ENCODE measurements at regions not wholly inside any gene's neighbourhood (a gene's known extent, or its start where the extent isn't known, plus 50 kb on each side); places are given as distances from the start of the nearest gene placed in this dataset.
"Not testable (repeated sequence)": the region's sequence is repeated elsewhere in the genome, so short reads cannot be mapped to it uniquely, and the experiment has no call there.

DNA sequence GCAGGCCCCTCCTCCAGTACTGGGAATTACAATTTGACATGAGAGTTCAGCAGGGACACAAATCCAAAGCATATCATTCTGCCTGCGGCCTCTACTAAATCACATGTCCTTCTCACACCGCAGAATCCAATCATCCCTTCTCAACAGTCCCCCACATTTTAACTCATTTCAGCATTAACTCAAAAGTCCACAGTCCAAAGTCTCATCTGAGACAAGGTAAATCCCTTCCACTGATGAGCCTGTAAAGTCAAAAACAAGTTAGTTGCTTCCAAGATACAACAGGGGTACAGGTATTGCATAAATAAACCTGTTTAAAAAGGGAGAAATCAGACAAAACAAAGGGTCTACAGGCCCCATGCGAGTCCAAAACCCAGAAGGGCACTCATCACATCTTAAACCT, 64.0 kb downstream of the EBNA1BP2 start:
- DNase-seq (ENCODE audit: low spot score) = no peak

DNA sequence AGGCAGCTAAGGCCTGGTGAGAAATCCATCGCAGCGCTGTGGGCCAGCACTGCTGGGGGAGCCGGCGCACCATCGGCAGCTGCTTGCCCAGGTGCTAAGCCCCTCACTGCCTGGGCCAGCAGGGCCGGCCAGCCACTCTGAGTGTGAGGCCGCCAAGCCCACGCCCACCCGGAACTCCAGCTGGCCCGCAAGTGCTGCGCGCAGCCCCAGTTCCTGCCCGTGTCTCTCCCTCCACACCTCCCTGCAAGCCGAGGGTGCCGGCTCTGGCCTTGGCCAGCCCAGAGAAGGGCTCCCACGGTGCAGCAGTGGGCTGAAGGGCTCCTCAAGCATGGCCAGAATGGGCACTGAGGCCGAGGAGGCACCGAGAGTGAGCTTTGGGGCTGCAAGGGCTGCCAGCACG, 64.4 kb downstream of the EBNA1BP2 start:
- DNase-seq (ENCODE audit: low spot score) = no peak

DNA sequence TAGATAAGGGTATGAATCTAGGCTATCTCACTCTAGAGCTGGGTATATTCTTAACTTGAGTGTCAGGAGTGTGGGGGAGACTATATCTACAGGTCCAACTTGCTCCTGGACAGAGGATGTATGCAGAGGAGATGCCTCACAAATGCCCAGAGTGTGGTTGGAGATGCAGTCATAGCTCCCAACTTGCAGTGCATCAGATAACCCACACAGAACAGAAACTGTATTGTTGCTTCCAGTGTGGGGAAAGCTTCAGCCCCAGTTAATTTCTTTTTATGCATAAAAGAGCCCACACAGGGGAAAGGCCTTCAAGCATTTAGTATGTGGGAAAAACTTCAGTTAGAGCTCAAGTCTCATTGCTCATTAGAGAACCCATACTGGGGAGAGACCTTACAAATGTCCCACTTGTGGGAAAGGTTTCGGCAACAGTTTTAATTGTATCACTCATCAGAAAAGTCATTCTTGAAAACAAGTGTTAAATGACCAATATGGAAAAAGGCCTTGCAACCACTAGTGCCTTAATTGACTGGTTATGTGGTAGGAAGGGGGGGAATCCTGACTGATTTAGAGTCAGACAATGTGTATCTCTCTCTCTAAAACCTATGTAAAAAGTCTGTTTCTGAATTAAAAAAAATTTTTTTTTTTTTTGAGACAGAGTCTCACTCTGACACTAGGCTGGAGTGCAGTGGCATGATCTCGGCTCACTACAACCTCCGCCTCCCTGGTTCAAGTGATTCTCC, 67.9 kb downstream of the EBNA1BP2 start:
- no peak for DNase-seq (ENCODE audit: low spot score)

DNA sequence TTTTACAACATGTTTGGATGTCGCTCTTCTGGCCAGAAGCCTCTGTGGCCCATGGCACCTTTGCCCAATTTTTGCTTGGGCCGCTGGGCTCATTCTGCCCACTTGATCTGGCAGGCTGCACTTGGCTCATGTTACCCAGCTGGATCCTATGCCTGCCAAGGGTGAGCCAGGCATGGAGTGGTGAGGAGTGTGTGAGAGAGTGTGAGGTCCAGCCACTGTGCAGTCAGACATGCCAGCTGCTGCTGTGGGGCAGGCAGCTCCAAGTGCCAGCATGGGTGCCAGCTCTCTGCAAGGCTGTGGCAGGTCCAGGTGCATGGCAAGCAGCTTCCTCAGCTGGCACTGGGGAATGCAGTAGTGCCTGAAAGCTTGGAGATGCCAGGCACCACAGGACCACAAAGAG, 71.0 kb downstream of the EBNA1BP2 start:
- DNase-seq (ENCODE audit: low spot score) = no peak

DNA sequence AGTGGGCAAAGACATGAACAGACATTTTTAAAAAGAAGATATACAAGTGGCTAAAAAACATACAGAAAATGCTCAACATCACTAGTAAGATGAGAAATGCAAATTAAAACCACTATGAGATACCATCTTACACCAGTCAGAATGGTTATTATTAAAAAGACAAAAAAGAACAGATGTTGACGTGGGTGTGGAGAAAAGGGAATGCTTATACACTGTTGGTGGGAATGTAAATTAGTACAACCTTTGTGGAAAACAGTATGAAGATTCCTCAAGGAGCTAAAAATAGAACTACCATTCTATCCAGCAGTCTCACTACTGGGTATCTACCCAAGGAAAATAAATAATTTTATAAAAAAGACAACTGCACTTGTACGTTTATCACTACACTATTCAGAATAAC, 73.9 kb downstream of the EBNA1BP2 start:
- no peak for DNase-seq (ENCODE audit: low spot score)

DNA sequence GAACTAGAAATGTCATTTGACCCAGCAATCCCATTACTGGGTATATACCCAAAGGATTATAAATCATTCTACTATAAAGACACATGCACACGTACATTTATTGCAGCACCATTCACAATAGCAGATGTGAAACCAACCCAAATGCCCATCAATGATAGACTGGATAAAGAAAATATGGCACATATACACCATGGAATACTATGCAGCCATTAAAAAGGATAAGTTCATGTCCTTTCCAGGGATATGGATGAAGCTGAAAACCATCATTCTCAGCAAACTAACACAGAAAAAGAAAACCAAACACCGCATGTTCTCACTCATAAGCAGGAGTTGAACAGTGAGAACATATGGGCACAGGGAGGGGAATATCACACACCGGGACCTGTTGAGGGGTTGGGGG, 75.6 kb downstream of the EBNA1BP2 start:
- DNase-seq (ENCODE audit: low spot score) = not testable (repeated sequence)

DNA sequence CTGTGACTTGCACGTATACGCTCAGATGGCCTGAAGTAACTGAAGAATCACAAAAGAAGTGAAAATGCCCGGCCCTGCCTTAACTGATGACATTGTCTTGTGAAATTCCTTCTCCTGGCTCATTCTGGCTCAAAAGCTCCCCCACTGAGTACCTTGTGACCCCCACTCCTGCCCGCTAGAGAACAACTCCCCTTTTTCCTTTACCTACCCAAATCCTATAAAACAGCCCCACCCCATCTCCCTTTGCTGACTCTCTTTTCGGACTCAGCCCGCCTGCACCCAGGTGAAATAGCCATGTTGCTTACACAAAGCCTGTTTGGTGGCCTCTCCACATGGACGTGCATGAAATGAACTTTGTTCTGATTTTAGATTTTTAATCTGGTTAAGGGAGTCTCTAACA, 81.3 kb downstream of the EBNA1BP2 start:
- DNase-seq (ENCODE audit: low spot score) = not testable (repeated sequence)

DNA sequence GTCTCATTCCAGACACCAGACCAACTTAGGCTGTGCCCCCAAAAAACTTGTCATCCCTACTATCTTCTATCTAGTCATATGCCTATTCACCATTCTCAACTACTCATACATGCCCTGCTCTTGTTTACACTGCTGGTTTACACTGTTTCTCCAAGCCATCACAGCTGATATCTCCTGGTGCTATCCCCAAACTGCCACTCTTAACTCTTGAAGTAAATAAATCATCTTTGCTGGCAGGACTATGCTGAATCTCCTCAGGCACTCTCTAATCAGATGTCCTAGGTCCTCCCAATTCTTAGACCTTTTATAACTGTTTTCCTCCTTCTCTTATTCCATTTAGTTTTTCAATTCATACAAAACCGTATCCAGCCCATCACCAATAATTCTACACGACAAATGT, 81.9 kb downstream of the EBNA1BP2 start:
- not testable (repeated sequence) for DNase-seq (ENCODE audit: low spot score)

DNA sequence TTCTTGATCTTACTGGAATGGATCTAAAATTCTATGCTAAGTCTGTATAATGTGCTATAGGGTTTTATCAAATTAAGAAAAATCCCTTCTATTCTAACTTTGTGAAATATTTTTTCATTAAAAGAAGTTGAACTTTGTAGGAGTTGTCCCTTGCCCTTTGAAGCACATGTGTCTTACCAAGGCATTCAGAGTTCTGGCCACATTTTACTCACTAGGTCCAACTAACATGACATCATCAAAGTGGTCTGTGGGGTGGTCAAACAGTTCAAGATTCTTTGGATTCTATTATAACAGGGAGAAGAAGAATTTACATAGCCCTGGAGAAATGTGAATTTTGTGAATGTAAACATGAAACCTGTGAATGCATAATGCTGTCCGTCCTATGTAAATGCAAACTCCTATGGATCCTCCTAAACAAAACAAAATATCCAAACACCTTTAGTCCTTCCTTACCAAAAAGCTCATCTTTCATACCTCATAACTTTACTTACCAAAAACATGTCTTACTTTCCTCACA, 88.7 kb downstream of the EBNA1BP2 start:
- DNase-seq (ENCODE audit: low spot score) = no peak

DNA sequence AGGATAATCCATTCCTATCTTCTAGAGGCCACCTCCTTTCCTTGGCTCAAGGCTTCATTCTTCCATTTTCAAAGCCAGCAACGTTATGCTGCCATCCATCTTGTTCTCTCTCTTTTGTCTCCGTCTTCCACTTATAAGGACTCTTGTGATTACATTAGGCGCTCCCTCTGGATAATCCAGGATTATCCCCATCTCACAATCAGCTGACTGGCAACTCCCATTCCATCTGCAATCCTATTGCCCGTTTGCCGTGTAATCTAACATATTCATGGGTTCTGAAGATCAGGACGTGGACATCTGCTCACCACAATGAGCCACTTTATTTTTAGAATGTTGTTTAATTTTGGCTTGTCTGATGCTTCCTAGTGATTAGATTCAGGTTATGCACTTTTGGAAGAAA, 89.3 kb downstream of the EBNA1BP2 start:
- DNase-seq (ENCODE audit: low spot score) = no peak

DNA sequence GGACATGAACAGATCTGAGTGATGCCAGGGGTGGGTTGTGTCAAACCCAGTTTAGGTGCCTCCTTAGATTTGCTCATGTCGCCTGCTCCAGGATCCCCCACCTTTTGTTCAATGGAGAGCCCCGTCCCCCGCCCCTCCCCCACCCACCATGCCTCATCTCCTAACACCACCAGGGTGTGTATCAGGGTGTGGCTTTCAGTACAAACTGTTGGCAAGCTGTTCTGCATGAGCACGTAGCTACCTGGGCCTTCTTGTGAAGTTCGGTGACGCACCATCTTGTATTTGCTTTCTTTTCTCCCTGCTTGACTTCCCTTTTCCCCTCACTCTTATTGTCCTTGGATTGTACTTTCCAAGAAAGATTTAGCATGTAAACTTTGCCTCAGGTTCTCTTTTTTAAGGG, 94.8 kb downstream of the EBNA1BP2 start:
- no peak for DNase-seq (ENCODE audit: low spot score)

DNA sequence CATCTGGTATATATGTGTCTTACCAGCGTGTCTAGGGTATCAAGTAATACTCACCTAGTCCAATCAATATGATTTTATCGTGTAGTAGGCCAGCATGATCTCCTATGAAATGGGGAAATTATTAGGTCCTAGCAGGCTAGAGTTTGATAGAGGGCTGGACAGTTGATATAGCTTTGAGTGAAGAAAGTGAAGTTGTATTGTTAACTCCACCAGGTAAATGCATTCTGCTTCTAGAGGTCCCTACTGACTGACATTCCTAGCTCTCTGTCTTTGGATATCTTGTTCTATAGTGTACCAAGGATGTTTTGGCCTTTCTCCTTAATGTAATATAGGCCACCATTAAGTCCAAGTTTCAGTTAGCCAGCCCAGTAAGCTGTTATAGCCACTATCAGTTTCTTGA, 97.4 kb downstream of the EBNA1BP2 start:
- DNase-seq (ENCODE audit: low spot score) = no peak

DNA sequence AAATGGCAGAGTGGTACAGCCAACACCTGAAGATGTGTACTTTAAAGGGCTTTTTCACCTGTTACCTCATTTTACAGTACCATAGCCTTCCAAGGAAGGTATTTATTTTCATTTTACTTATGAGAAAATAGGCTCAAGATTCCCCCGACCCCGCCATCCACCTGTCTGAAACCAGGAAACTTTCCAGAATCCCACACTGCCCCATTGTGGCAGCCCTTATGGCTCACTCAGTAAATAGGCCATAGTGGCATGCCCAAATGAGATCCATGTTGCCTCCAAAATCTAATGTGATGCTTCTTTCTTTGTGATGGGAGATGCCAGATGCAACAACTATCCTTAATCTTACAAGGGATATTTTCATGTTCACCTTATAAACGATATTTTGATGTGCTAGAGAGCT, 97.8 kb downstream of the EBNA1BP2 start:
- no peak for DNase-seq (ENCODE audit: low spot score)

DNA sequence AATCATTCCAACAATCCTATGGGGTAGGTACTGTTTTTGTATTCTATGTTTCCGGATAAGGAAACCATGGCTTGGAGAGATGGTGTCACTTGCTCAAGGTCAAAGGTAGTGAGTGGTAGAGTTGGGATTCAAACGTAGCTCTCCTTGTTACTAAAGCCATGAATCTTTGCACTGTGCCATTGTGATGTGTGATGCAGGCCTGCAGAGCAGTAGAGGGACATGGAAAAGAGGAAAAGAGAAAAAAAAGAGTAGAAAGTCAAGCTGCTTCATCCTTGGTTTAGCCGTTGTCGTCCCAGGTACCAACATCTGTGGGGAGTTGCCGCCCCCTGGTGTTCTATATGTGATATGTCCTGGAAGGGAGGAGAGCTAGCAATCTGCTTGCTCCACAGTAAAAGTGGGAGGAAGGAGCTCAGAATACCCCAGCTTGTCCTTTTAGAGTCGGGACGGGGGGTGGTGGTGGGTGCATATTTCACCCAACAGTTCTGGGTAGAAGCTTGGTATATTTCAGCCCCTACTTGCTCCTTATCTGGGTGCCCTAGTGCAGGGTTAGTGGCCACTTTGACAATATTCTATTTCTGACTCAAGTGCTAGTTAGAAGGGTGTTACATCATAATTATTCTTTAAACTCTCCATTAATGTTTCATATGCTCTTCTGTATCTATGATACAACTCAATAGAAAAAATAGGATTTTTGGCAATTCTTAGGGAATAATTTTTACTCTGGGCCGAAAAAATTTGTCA, 98.4 kb downstream of the EBNA1BP2 start:
- DNase-seq (ENCODE audit: low spot score) = peak; percentile 83

DNA sequence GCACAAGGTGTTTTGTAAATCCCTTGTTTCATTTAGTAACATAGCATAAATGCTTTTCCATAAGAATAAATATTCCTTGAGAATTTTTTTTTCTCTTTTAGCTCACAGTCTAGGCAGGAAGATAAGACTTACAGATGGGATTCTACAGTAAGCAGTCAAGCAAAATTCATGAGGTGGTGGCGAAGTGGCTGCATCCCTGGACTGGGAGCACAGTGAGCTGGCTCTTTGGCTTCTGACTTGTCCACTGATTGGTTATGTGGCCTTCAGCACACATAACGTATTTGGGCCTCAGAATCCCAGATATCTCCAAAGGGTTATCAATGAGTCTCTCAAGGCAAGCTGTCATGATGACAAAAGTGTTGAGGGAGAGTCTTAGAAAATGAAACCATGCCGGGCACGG, 99.8 kb downstream of the EBNA1BP2 start:
- peak; percentile 32 for DNase-seq (ENCODE audit: low spot score)

DNA sequence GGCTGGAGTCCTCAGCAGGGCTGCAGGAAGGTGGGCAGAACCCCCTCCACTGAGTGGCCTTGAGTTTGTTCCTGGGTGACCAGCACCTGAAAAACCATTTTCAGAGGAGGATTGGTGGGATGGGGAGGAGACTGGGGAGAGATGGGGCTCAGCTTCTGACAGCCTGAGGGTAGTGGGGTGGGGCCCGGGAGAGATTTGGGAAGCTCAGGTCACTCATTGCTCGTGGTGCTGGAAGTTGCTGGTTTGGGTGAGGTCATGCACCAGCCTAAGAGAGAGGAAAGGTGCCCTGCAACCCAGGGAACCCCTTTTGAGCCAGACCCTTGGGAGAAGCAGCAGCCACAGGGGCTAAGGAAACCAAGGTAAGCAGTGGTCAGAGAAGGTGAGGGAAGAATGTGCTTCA, 100.8 kb downstream of the EBNA1BP2 start:
- DNase-seq (ENCODE audit: low spot score) = no peak

DNA sequence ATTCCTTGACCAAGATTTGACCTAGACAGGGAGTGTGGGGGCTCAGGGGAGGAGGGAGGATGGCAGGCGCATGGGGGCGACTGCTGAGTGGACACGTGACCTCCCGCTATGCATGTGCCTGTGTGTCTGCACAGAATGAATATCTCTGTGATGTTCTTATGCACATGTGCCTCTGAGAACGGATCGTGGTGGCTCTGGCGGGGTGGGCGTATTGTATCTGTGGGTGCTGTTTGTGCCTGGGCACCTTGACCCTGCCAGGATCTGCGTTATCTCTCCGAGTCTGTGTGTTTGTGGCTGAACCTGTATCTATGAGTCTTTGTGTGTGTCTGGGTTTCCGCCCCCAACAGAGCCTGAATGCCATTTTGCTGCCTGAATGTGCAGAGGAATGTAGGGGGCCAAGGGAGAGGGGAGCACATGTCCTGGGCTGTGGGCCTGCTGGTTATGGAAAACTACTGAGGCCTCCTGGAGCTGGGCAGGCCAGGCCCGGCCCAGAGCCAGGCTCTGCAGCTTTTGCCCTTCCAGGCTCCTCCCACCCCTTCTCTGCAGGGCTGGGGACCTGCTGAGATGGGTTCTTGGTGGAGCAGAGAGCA, 102.5 kb downstream of the EBNA1BP2 start:
- peak; percentile 56 for DNase-seq (ENCODE audit: low spot score)

DNA sequence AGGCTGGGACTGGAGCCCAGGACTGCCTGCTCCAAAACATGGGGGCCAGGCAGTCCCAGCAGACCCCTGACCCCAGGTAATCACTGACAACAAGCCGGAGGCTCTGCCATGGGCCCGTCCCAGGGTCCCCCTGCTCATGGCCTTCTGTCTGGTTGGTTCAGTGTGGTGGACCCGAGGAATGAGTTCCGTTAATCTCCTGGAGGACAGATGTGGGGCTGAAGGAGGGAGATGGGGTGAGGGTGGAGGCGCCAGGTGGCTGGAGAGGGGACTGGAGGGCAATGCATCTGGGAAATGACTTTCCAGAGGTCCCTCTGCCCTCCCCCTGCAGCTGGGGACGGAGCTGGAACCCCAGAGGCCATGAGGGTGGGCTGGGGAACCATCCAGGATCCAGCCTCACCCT, 103.2 kb downstream of the EBNA1BP2 start:
- peak; percentile 52 for DNase-seq (ENCODE audit: low spot score)

DNA sequence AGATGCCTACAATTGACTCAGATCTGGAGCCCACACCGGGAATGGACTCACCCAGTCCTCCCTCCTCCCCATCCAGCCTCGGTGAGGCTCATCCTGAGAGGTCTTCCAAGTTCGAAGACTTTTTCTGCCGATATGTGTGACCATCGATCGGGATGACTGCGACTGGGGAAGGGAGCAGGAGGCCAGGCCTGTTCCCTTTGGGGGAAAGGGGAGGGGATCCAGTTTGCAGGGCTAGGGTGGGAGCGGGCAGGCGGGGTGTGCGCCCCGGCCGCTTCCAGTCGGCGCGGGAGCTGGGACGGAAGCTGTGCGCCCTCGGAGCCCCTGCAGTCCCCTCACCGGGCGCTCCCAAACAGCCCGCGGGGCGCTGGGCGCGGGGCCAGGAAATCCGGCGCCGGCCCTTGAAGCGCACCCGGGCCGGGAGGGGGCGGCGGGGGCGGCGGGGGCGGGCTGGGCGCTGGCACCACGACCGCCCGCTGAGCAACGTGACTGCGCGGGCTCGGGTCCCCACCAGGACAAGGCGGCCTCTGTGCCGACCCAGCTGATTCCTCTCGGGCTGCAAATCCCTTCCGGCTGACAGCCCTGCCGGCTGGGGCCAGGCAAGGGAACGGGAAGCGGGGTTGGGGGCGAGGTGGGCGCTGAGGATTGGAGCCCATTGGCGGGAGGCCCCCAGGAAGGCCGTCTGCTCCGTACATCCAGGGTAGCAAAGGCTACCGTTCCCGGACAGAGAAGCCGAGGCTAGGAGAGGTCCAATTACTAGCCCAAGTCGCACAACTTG, 103.9 kb downstream of the EBNA1BP2 start:
- DNase-seq (ENCODE audit: low spot score) = peak; percentile 73

DNA sequence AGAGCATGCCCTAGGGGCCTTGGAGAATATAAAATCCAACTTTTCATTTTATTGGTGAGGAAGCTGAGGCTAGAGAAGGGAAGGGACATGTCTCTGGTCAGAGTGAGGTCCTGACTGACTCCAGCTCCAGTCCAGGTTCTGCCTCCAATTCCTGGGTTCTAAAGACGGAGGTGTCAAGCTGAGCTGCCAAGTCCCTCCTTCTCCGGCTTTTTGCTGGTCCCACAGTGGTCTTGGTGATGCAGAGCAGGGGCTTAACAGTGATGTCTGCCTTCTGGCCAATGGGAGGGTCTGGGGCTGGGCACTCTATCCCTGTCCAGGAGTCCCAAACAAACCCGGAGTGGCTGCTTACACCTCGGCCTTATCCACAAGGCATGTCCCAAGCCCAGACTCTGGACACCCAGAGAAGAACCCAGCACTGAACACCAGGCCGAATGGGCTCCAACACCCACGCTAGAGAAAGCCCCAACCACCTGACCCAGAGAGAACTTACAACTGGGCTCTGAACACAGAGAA, 104.8 kb downstream of the EBNA1BP2 start:
- DNase-seq (ENCODE audit: low spot score) = no peak

DNA sequence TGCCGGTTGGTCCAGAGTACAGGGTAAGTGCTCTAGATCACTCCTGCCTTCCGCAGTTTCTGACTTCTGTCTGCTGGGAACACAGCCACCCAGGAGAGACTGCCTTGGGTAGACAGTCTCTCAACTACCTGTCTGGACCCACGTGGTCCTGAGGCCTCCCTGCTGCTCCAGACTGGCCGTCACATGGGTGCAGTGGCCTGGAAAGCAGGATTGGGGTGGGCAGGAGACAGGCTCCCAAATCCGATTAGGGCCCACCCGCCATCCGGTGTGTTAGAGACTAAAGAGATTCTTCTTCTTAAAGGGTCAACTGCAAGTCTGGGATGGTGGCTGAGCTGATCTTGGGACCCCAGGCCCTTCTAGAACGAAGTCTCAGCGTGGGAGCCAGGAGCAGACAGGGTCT, 105.5 kb downstream of the EBNA1BP2 start:
- DNase-seq (ENCODE audit: low spot score) = no peak

Measured in ecto neural progenitor cell (in vitro differentiated cells).